Testis (tissue), 2 donors: ENCODE measurements at regions not wholly inside any gene's neighbourhood (a gene's known extent, or its start where the extent isn't known, plus 50 kb on each side); places are given as distances from the start of the nearest gene placed in this dataset.
"Not testable (repeated sequence)": the region's sequence is repeated elsewhere in the genome, so short reads cannot be mapped to it uniquely, and the experiment has no call there.

Experiments used
- DNase-seq: peaks from one replicate; pipeline ENCODE4 v3.0.0-alpha.2; 2019
- H3K27ac ChIP-seq, 2 donors: fragments of 200-600 bp; sonication (generic); one replicate each; pipeline ENCODE4 v1.5.1; 2019
- H3K27me3 ChIP-seq: fragments of 200-600 bp; sonication (generic); one replicate; pipeline ENCODE4 v1.5.1; 2019
- H3K36me3 ChIP-seq: fragments of 200-600 bp; sonication (generic); one replicate; pipeline ENCODE4 v1.5.1; 2017; ENCODE audit warnings: low read depth; ENCODE audit errors: missing control alignments
- H3K4me1 ChIP-seq: fragments of 200-600 bp; sonication (generic); one replicate; pipeline ENCODE4 v1.5.1; 2019
- H3K4me3 ChIP-seq, 2 donors: fragments of 200-600 bp; sonication (generic); one replicate each; pipeline ENCODE4 v1.5.1; 2017 to 2019
- H3K9me3 ChIP-seq: fragments of 200-600 bp; sonication (generic); one replicate; pipeline ENCODE4 v1.5.1; 2017
- POLR2A ChIP-seq: fragments of 450-650 bp; IDR thresholded peaks from one replicate; pipeline ENCODE4 v1.6.1; 2017; ENCODE audit warnings: antibody characterized with exemption, mild to moderate bottlenecking, moderate library complexity
- WGBS, 2 donors: methylation state at CpG; one replicate each; pipeline ENCODE4 v1.1.5; 2018; 5-methylcytosine and 5-hydroxymethylcytosine counted together
- intact Hi-C: fragments of 100-400 bp; cut with DNase I; formaldehyde crosslinking; loops from one replicate; pipeline ENCODE4 v1.15.1; 2023; ENCODE audit warnings: low total_unique reads
- TF ChIP-seq, protein P1 (sequence below), 3 experiments: fragments of 450-650 bp in 2 of 3; fragments of 200-600 bp in 1 of 3; sonication (generic) in 1 of 3; IDR thresholded peaks; one replicate each; pipeline ENCODE4 v1.5.1; 2016 to 2019; ENCODE audit warnings: antibody characterized with exemption in 3 of 3, mild to moderate bottlenecking in 2 of 3, moderate library complexity in 1 of 3

DNA sequence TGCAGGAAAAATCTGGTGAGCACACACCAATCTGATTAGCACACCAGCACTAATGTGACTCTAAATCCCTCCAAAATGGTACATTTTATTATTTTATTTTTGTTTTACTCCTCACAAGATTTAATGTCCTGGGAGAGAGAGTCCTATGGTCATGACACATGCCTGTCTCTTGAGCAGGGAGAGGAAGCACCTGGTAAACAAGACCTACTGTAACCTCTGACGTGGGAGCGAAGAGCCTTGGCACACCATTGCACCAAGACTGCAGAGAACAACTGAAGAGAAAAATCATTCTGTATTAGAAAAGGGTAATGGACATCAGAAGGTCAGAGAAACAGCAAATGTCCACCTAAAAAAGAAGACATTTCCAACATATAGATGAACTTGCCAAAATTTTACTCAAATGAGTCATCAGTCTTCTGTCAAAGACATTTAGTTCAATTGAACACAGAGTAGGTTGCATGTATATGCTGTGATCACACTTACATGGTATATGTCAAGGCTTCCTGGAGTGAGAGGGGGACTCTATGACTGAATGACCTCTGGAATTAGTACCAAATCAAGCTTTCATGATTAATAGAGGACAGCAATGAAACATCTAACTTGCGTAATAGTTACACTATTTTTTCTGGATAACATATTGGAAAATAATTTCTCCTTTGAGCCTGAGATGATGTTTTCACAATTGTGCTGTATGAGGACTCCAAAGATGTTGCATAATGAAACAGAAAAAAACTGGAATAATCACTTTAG lies 186.9 kb upstream of the FLRT2 start:
- H3K4me3 ChIP-seq: no peak overlapping the region
- H3K9me3 ChIP-seq: no peaks in the 10 kb centered on the region
- no peaks in the 10 kb centered on the region for H3K27me3 ChIP-seq
- no peaks in the 10 kb centered on the region for H3K36me3 ChIP-seq
- WGBS, 2 donors: 59 to 77% methylated on average over 3 of the region's 3 CpGs
- no peaks in the 10 kb centered on the region for H3K4me1 ChIP-seq
- DNase-seq: no peak
- no peak overlapping the region for H3K27ac ChIP-seq
- TF ChIP-seq, protein P1, sequence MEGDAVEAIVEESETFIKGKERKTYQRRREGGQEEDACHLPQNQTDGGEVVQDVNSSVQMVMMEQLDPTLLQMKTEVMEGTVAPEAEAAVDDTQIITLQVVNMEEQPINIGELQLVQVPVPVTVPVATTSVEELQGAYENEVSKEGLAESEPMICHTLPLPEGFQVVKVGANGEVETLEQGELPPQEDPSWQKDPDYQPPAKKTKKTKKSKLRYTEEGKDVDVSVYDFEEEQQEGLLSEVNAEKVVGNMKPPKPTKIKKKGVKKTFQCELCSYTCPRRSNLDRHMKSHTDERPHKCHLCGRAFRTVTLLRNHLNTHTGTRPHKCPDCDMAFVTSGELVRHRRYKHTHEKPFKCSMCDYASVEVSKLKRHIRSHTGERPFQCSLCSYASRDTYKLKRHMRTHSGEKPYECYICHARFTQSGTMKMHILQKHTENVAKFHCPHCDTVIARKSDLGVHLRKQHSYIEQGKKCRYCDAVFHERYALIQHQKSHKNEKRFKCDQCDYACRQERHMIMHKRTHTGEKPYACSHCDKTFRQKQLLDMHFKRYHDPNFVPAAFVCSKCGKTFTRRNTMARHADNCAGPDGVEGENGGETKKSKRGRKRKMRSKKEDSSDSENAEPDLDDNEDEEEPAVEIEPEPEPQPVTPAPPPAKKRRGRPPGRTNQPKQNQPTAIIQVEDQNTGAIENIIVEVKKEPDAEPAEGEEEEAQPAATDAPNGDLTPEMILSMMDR (IDR thresholded peaks at IDR 0.05): no peak
- no peak for TF ChIP-seq POLR2A
- intact Hi-C loops: no loop called here

GRCh38 chr14:85344171-85344570 lies 185.8 kb upstream of the FLRT2 start:
- no peaks in the 10 kb centered on the region for H3K27me3 ChIP-seq
- H3K4me3 ChIP-seq: no peak overlapping the region
- intact Hi-C loops: no loop called here
- 69 to 79% methylated on average over 5 of the region's 5 CpGs for WGBS, 2 donors
- H3K36me3 ChIP-seq: no peaks in the 10 kb centered on the region
- H3K9me3 ChIP-seq: no peaks in the 10 kb centered on the region
- TF ChIP-seq POLR2A: no peak
- TF ChIP-seq, protein P1 (IDR thresholded peaks at IDR 0.05): no peak
- no peak overlapping the region for H3K27ac ChIP-seq
- no peaks in the 10 kb centered on the region for H3K4me1 ChIP-seq
- DNase-seq: no peak

DNA sequence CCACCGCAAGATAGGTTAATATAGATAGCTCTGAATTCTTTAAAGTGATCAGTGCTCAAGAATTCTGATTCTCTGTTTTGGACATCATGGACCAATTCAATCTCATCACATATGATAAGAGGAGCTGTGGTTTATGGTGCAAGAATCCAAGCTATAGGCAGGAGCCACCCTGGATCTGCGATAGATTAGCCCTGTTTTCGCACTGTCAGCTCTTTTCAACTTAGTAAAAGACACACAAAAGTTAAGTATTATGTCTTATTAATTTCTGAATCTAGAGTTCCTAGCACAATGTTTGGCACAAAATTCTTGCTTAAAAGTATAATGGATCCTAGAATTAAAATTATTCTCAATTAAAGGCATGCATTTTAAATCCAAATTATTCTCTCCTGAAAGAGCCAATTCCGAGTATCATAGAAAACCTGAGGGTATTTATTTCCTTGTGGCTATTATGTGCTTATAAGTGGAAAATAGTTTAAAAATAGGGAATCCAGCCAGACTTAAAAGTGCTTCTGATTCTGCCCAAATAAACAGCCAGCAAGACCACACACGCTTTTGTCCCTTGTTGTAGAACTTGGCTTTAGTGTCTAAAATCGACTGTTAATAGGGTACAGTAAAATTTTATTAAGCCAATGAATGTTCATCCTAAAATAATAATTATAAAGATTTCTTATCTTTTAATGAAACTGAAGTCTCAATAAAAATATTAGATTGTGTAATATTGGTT lies 184.9 kb upstream of the FLRT2 start:
- no peaks in the 10 kb centered on the region for H3K27me3 ChIP-seq
- no peaks in the 10 kb centered on the region for H3K4me1 ChIP-seq
- intact Hi-C loops: loop anchor here (5.0 kb wide), 1 partner anchor 182 kb away; no protein-coding TSS in a partner anchor
- WGBS, 2 donors: 63 to 68% methylated on average over 6 of the region's 6 CpGs
- DNase-seq: peak; percentile 36
- TF ChIP-seq, protein P1 (IDR thresholded peaks at IDR 0.05): no peak
- TF ChIP-seq POLR2A: no peak
- H3K4me3 ChIP-seq: no peak overlapping the region
- H3K9me3 ChIP-seq: no peaks in the 10 kb centered on the region
- H3K27ac ChIP-seq: no peak overlapping the region
- H3K36me3 ChIP-seq: no peaks in the 10 kb centered on the region

DNA sequence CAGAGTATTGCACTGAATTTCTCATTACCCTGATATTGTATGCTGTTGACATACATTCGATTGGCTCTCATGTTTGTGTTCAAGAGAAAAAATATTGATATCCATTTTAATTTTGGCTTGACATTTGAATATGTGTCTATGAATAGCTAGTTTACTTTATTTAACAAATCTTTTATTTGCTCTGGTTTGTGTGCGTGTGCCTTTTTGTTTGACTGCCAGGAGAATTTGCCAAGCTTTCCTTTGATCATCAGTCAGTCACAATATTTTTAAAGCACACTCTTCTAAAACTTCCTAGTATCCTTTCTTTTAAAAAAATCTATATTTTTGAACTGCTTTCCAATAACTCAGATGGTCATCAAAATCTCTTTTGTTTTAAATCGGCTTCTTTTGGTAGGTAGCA lies 179.3 kb upstream of the FLRT2 start:
- WGBS, 2 donors: 81 to 84% methylated on average over 3 of the region's 3 CpGs
- TF ChIP-seq, protein P1 (IDR thresholded peaks at IDR 0.05): no peak
- no peak for TF ChIP-seq POLR2A
- Histone ChIP-seq H3K4me3 (no peak overlapping the region), H3K4me1 (no peaks in the 10 kb centered on the region), H3K9me3 (no peaks in the 10 kb centered on the region), H3K27ac (no peak overlapping the region), H3K27me3 (no peaks in the 10 kb centered on the region), H3K36me3 (no peaks in the 10 kb centered on the region)
- intact Hi-C loops: no loop called here
- DNase-seq: no peak

- H3K27me3 ChIP-seq, H3K27ac ChIP-seq, intact Hi-C loops, H3K9me3 ChIP-seq, H3K36me3 ChIP-seq, H3K4me1 ChIP-seq, DNase-seq: not testable (repeated sequence)
- H3K4me3 ChIP-seq: peak overlapping the region in 1 of 2 donors; percentile 36
- 52 to 89% methylated on average over 7 to 26 of the region's 26 CpGs for WGBS, 2 donors
These were observed 177.4 kb upstream of the FLRT2 start for GRCh38 chr14:85352588-85352987.
